HG03571 (cell line): ENCODE measurements at regions not wholly inside any gene's neighbourhood (a gene's known extent, or its start where the extent isn't known, plus 50 kb on each side); places are given as distances from the start of the nearest gene placed in this dataset.
"Not testable (repeated sequence)": the region's sequence is repeated elsewhere in the genome, so short reads cannot be mapped to it uniquely, and the experiment has no call there.

Experiments used
- ATAC-seq: cut with Tn5 transposase; IDR thresholded peaks from one replicate; pipeline ENCODE4 v1.9.1; 2021; ENCODE audit not compliant: unreplicated experiment

DNA sequence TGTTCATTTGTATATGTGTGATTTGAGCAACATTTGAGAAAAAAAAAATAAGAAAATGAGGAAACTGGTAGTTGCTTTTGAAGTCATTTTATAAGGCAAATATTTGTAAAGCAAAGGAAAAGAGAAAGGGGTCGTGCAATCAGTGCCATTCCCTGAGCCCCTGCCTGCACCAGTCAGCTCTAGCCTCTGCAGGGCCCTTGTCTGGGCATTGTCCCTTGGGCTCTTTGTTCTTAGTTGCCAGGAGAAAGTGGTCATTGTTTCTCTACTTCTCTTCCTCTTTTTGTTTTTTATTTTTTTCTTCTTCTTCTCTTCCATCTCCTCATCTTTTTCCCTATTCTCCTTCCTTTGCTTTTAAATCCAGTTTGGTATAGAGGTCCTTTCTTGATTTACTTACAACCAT lies 175.3 kb upstream of the CREB1 start:
- no peak for ATAC-seq

GRCh38 chr2:207356567-207356966 lies 173.2 kb upstream of the CREB1 start:
- ATAC-seq = no peak

- no peak for ATAC-seq
Observed at GRCh38 chr2:207357216-207357615, 172.5 kb upstream of the CREB1 start.

- ATAC-seq = no peak
Observed at GRCh38 chr2:207362716-207363115, 167.0 kb upstream of the CREB1 start.

DNA sequence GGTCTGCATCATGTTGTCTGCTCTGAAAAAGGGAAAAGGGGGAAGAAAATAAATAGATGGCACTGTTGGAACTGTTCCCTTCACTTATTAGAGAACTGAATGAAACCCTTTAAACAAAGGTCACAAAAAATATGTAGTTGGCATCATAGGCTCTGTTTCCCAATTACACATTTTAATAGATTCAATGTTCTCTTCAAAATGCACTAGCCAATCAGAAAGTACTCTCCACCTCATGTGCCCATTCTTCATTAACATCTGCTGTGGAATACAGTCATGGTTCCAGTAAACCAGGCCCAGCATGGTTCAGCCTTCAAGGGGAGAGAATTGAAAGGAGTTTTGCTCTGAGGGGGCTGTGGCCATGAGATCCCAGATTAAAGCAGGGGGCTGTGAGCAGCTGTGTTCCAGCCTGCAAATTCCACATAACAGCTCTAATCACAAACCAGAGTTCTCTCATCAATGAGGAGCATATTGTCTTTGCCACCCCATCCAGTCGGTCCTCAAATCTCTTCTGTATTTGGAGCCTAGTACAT lies 165.9 kb upstream of the CREB1 start:
- ATAC-seq = no peak

- no peak for ATAC-seq
Observed at GRCh38 chr2:207370646-207371045, 159.1 kb upstream of the CREB1 start.

DNA sequence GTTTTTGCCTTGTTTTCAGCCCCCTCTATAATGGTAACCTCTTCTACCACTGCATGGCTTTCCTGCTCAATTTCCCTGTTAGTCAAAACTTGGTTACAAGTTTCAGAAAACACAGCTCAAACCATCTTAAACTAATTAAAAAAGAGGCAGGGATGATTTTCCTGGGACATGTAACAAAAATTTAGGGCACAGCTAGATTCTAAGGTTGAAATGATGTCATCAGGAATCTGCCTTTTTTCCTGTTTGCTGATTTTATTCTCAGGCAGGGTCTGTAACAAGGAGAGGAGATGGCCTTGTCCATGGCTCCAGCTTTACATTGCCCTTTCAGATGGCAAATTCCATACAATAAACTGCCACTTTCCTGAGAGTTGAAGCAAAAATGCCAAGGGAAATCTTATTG lies 157.9 kb upstream of the CREB1 start:
- ATAC-seq = no peak

DNA sequence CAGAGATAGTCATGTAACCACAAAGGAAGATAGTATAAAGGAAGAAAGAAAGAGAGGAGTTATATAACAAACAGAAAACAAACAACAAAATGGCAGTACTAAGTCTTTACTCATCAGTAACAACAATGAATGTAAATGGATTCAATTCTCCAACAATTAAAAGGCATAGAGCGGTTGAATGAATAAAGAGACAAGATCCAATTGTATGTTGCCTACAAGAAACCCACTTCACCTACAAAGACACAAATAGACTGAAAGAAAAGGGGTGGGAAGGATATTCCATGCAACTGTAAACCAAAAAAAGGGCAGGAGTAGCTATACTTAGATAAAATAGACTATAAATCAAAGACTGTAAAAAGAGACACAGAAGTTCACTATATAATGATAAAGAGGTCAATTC lies 157.3 kb upstream of the CREB1 start:
- ATAC-seq = no peak

DNA sequence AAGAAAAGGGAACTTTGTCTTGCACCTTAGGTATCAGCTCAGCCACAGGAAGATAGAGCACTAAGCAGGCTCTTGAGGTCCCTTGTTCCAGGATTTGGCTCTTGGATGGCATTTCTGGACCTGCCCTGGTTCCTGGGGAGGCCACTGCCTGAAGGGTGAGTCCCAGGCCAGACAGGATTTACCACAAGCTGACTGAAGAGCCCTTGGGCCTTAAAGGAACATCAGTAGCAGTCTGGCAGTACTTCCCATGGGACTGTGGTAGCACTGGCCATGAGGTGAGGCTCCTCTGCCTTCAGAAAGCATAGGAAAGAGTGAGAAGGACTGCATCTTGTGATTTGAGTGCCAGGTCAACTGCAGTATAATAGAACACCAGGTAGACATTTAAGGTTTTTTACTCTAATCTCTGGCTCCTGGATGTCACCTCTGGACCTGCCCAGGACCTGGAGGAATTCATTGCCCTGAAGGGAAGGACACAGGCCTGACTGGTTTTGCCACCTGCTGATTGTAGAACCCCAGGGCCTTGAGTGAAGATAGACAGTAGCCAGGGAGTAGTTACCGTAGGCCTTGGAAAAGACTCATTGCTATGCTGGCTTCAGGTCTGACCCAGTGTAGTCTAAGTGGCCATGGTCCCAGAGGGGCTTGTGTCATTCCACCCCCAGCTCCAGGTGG lies 154.4 kb upstream of the CREB1 start:
- no peak for ATAC-seq

DNA sequence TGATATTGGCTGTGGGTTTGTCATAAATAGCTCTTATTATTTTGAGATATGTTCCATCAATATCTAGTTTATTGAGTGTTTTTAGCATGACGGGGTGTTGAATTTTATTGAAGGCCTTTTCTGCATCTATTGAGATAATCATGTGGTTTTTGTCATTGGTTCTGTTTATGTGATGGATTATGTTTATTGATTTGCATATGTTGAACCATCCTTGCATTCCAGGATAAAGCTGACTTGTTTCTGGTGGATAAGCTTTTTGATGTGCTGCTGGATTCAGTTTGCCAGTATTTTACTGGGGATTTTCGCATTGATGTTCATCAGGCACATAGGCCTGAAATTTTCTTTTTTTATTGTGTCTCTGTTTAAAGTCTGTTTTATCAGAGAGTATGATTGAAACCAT lies 151.1 kb upstream of the CREB1 start:
- not testable (repeated sequence) for ATAC-seq

GRCh38 chr2:207385076-207385475 lies 144.7 kb upstream of the CREB1 start:
- no peak for ATAC-seq

- ATAC-seq = no peak
Observed at GRCh38 chr2:207385903-207386302, 143.9 kb upstream of the CREB1 start.

DNA sequence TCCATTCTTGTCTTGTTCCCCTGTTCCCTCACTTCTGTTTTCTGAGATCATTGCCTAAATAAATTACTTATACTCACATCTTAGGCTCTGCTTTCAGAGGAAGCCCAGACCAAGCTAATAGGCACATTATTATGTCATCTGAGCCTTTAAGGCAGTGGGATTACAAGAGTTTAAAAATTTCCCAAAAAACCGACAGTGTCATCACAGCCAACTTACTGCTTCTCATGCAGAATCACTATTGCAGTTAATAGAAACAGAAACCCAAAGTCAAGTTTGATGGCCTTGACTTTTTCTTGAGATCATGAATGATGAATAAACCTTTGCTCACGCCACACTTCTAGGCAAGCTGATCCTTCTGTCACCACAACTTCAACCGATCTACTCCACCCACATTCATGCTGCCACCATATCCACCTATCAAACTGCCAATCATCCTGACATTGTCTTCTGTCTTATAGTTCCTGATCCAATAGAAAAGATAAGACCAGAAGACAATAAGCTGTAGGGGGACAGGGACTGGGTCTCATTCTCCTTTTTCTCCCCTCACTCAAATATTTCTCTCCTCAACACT lies 142.7 kb upstream of the CREB1 start:
- no peak for ATAC-seq

- no peak for ATAC-seq
Observed at GRCh38 chr2:207390302-207391095, 139.3 kb upstream of the CREB1 start.

GRCh38 chr2:207394203-207394781 lies 135.5 kb upstream of the CREB1 start:
- no peak for ATAC-seq

DNA sequence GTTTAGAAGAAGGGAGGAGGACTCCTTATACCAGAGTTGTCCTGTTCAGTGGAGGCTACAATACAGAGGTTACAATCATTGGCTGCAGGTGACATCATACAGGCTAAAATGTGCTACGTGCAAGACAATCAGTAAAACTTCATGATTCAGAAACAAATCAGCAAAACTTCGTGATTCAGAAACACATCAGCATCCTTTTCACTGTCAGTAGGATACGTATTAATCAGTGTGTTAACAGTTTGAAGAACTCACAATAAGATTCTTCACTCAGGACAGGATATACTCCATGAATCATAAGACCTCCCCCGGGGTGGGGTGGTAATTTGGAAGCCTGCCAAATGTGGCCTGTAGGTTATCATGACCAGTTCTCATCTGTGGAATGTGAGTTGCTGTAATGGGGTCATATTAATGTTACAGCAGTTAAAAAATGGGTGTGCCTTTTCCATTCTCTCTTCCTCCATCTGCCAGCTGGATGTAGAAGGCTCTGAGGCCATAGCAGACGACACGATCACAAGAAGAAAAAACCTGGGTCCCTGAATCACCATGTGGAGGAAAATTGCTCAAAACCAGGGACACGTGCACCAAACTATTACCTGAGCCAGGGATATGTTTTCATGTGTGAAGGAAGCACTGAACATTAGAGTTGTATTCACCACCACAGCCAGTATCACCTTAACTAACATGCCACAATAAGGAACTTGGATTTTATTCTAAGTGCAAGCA lies 134.8 kb upstream of the CREB1 start:
- ATAC-seq = no peak

DNA sequence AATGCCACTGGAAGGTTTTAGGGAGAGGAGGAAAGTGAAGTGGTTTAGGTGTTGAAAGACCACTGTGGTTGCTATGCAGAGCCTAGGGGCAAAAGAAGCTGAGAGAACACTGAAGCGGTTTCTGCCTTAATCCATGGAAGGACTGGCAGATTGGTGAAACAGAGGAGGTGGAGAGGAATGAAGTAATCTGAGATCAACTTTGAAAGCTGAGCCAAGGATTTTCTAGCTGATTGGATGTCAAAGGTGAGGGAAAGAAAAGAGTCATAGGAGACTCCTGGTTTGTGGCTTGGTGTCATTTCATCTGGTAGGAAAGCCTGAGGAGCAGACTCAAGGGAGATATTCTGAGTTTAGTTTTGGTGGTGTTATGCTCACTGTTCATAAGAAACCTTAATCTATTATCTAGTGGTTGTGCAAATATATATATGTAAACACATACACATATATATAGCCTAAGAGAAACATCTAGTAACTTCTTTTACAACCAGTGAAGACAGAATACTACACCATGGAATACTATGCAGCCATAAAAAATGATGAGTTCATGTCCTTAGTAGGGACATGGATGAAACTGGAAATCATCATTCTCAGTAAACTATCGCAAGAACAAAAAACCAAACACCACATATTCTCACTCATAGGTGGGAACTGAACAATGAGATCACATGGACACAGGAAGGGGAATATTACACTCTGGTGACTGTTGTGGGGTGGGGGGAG lies 134.1 kb upstream of the CREB1 start:
- no peak for ATAC-seq

DNA sequence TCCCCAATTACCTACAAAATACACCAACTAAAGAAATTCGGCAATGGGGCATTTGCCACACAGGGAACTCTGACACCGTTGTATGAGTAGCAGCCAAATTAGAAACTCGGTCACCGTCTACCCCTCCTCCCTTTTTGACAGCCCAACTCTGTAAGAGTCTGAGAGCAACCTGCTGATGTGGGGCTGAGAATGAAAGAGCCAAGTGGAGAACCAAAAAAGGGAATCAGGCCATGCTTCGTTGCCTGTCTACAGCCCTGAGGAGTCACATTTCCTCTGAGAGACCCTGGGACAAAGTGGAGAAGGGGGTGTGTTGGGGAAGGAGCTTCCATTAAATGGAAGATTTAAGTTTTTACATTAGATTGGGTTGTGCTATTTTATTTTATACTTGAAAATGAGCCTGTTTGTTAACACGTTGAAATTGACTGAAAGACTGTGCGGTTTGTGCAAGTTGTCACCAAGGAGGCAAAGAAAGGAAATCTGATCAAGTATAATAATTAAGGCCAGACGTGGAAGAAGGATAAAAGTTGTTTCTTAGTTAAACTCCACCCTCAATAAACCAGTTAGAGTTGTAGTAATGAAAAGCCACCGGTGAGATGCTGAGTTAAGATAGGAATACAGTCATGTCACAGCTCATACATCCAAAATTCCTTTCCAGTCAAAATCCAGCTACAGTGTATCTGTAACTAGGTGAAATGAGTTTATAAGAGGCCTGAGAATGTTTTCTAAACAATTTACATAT lies 131.7 kb upstream of the CREB1 start:
- ATAC-seq = no peak

- ATAC-seq = no peak
Observed at GRCh38 chr2:207399301-207399700, 130.5 kb upstream of the CREB1 start.

DNA sequence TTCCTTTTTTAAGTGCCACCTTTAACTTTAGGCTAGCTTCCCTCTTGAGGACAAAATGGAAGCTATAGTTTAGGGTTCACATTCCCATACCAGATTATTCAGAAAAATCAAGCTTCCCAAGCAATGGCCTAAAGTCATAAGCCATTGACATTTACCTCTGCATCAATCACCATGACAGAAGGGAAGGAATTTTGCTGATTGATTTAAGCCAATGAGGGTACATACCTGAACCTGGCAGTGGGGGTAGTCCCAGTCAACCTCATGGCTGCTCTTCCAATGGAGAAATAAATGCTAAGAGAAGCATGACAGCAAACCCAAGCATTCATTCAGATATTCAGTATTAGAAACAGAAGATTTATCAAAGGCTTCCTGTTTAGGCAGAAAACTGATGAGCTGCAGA lies 128.4 kb upstream of the CREB1 start:
- ATAC-seq = no peak
